Activated naive CD8-positive, alpha-beta T cell treated with anti-CD3 and anti-CD28 coated beads, Interleukin-2, amount 10 ng/mL, durations not matched to agents 7 days and 5 days (primary cell): ENCODE measurements at regions not wholly inside any gene's neighbourhood (a gene's known extent, or its start where the extent isn't known, plus 50 kb on each side); places are given as distances from the start of the nearest gene placed in this dataset.

Experiments
- ATAC-seq: fragments of 150-1000 bp; cut with Tn5 transposase; one replicate; pipeline ENCODE4 v1.10.0; 2021; ENCODE audit warnings: low read depth, moderate library complexity
- POLR2A ChIA-PET: fragments of 350-600 bp; sonication (Branson Sonifier 250); formaldehyde crosslinking; loops from one replicate; lab custom pipeline; 2021; ENCODE audit warnings: antibody characterized with exemption; lab: Charles Lee
- DNase-seq: peaks from one replicate; pipeline ENCODE4 v3.0.0; 2021
- H3K27ac Mint-ChIP-seq: one replicate; pipeline ENCODE4 v1.8.0; 2022; ENCODE audit warnings: mild to moderate bottlenecking, mixed read lengths
- H3K27me3 Mint-ChIP-seq: one replicate; pipeline ENCODE4 v1.8.0; 2022; ENCODE audit warnings: mild to moderate bottlenecking, moderate library complexity, mixed read lengths
- H3K36me3 Mint-ChIP-seq: one replicate; pipeline ENCODE4 v1.8.0; 2021; ENCODE audit warnings: mild to moderate bottlenecking, mixed read lengths
- H3K4me1 Mint-ChIP-seq: one replicate; pipeline ENCODE4 v1.8.0; 2021; ENCODE audit warnings: mixed read lengths
- H3K4me3 Mint-ChIP-seq: one replicate; pipeline ENCODE4 v1.8.0; 2022; ENCODE audit warnings: mild to moderate bottlenecking, moderate library complexity, mixed read lengths
- H3K9me3 Mint-ChIP-seq: one replicate; pipeline ENCODE4 v1.8.0; 2021; ENCODE audit warnings: mixed read lengths

DNA sequence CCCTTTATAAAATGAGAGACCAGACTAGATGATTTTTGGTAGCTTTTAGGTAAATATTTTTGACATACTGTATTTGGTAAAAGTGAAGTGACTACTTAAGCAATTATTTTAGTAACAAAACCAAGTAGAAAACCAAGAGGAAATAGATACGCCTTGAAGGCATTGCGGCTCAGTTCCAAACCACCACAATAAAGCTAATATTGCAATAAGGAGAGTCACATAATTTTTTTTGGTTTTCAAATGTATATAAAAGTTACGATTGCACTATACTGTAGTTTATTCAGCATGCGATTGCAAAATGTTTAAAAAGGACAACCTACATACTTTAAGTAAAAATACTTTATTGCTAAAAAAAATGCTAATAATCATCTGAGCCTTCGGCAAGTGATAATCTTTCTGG, 581.7 kb upstream of the POT1 start:
- Mint-ChIP-seq H3K4me3 (no peak overlapping the region), H3K27me3 (no peaks in the 10 kb centered on the region), H3K27ac (no peak overlapping the region), H3K36me3 (no peaks in the 10 kb centered on the region), H3K4me1 (no peaks in the 10 kb centered on the region), H3K9me3 (no peaks in the 10 kb centered on the region)
- POLR2A ChIA-PET = no interaction called here
- DNase-seq (no peak), ATAC-seq (no peak)

DNA sequence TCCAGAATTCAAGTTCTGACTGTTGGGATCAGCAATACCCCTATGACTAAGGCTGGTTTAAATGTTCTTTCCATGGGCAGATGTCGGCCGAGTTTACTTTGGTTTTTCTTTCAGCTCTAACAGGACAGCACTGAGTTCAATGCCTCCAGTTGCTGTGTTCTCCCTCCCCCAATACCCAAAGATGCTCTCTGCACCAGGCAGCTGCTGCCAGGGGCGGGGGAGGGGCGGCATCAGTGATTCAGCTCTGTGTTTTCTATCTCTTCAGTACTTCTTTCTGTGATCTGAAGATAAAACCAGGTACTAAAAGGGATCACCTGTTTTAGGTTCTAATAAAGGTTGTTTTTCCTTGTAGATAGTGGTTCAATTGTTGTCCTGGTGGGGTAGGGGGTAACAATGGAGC, 576.7 kb upstream of the POT1 start:
- no peaks in the 10 kb centered on the region for H3K27me3 Mint-ChIP-seq
- no peaks in the 10 kb centered on the region for H3K9me3 Mint-ChIP-seq
- H3K27ac Mint-ChIP-seq = no peak overlapping the region
- no peak for DNase-seq
- POLR2A ChIA-PET = no interaction called here
- ATAC-seq = no peak
- H3K4me3 Mint-ChIP-seq = no peak overlapping the region
- no peaks in the 10 kb centered on the region for H3K4me1 Mint-ChIP-seq
- H3K36me3 Mint-ChIP-seq = no peaks in the 10 kb centered on the region

DNA sequence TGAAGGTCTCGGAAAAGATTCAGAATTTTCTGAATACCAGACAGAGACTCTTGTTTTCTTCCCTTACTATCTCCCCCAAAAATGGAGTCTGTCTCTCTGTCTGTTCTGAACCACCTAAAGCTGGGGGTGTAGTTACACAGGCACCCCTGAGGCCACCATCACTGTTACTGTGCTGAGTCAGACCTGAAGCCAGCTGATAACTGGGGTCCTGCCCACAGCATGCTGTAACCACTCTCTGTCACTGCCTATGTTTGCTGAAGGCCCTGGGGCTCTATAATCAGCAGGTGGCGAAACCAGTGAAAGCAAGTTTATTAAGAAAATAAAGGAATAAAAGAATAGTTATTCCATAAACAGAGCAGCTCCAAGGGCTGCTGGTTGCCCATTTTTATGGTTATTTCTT, 575.2 kb upstream of the POT1 start:
- H3K27me3 Mint-ChIP-seq = no peaks in the 10 kb centered on the region
- H3K4me1 Mint-ChIP-seq = no peaks in the 10 kb centered on the region
- no peak overlapping the region for H3K27ac Mint-ChIP-seq
- H3K4me3 Mint-ChIP-seq = no peak overlapping the region
- no peaks in the 10 kb centered on the region for H3K9me3 Mint-ChIP-seq
- POLR2A ChIA-PET = no interaction called here
- DNase-seq (no peak), ATAC-seq (no peak)
- no peaks in the 10 kb centered on the region for H3K36me3 Mint-ChIP-seq

DNA sequence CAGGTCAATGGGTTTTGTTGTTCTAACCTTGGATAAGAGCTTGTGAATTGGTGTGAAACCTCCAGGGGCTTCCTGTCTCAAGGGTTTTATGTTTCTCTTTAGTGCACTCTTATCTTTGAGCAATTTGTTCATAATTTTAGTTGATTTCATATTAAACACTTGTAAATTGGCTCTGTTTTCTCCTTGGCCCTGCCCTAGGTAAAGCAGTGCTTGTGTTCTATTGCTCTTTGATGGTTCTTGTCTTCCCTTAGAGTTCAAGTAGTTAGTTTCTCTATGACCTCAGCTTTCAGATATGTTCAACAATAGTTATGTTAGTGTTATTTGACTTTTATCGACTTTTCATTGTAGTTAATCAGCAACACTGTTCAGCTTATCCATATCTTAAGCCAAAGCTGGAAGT, 566.4 kb upstream of the POT1 start:
- POLR2A ChIA-PET = no interaction called here
- Mint-ChIP-seq H3K27me3 (no peaks in the 10 kb centered on the region), H3K9me3 (no peaks in the 10 kb centered on the region), H3K27ac (no peak overlapping the region), H3K4me3 (no peak overlapping the region), H3K36me3 (no peaks in the 10 kb centered on the region), H3K4me1 (no peaks in the 10 kb centered on the region)
- ATAC-seq = no peak
- no peak for DNase-seq

DNA sequence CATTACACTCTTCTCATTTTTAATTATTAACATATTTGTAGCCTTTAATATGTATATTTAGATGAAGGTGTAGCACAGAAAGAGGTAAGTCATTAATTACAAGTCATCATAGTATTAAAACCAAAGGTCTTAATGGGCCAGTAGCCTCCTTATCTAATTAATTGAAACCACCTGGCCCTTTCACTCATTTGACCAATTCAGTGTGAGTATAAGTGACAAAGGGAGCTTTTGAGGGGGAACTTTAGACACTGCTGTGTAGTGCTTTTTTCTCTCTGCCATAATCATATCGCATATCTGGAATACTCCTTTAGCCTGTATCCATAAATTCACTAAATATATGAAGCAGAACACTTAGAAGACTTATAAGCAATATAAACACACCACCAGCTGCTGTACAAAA, 562.9 kb upstream of the POT1 start:
- H3K4me1 Mint-ChIP-seq = no peaks in the 10 kb centered on the region
- H3K27ac Mint-ChIP-seq = no peak overlapping the region
- H3K9me3 Mint-ChIP-seq = no peaks in the 10 kb centered on the region
- no peaks in the 10 kb centered on the region for H3K27me3 Mint-ChIP-seq
- H3K4me3 Mint-ChIP-seq = no peak overlapping the region
- DNase-seq = no peak
- H3K36me3 Mint-ChIP-seq = no peaks in the 10 kb centered on the region
- ATAC-seq = no peak
- POLR2A ChIA-PET = no interaction called here

DNA sequence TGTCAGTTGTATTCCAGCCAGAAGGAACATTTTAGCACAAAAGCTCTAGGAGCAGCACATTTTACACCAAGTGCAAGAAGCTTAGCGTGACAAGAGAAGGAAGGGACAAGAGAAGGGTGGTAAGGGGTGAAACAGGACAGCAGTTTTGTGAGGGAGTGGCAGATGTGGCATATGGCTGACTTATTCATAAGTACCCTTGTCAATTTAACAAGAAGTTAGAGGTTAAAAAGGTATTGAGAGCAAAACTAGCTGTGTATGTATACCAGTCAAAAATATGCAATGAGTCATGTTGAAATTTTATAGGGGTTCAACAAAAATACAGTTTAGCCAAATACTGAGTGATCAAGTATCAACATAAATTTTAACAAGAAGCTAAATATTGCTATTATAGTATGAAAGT, 561.5 kb upstream of the POT1 start:
- Mint-ChIP-seq H3K27me3 (no peaks in the 10 kb centered on the region), H3K27ac (no peak overlapping the region), H3K36me3 (no peaks in the 10 kb centered on the region), H3K4me1 (no peaks in the 10 kb centered on the region), H3K4me3 (no peak overlapping the region), H3K9me3 (no peaks in the 10 kb centered on the region)
- ATAC-seq = no peak
- POLR2A ChIA-PET = no interaction called here
- DNase-seq = no peak

DNA sequence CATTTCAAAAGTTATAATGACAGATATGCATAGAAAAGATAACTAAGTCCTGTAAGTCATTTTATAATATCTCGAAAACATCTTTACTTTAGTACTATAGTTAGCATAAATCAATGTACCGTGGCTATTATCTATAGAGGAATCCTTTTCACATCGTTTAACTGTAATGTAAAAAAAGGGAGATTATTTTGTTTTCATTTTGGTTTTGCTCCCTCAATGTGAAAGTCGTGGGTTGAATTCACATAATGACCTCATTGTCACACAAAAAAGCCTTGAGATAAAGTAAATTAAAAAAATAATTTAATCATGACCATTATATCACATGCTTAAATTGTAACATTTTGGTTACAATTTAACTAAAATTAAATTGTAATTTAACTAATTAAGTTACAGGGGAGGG, 560.5 kb upstream of the POT1 start:
- H3K9me3 Mint-ChIP-seq = no peaks in the 10 kb centered on the region
- no peak for ATAC-seq
- H3K27ac Mint-ChIP-seq = no peak overlapping the region
- DNase-seq = no peak
- H3K4me1 Mint-ChIP-seq = no peaks in the 10 kb centered on the region
- no peaks in the 10 kb centered on the region for H3K36me3 Mint-ChIP-seq
- no peaks in the 10 kb centered on the region for H3K27me3 Mint-ChIP-seq
- POLR2A ChIA-PET = no interaction called here
- H3K4me3 Mint-ChIP-seq = no peak overlapping the region

DNA sequence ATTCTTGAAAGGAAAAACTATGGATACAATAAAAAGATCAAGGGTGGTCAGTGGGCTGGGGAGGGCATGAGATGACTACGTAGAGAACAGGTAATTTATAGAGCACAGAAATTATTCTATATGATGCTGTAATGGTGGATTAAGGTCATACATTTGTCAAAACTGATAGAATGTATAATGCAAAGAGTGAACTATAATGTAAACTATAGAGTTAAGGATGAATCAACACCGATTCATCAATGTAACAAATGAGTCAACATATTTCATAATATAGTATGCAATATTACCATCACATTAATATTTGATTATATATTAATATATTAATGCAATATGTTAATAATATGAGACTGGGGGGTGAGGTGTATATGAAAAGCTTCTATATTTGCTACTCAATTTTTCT, 555.6 kb upstream of the POT1 start:
- Mint-ChIP-seq H3K27me3 (no peaks in the 10 kb centered on the region), H3K4me3 (no peak overlapping the region), H3K9me3 (no peaks in the 10 kb centered on the region), H3K4me1 (no peaks in the 10 kb centered on the region), H3K36me3 (no peaks in the 10 kb centered on the region), H3K27ac (no peak overlapping the region)
- POLR2A ChIA-PET = no interaction called here
- ATAC-seq (no peak), DNase-seq (no peak)

DNA sequence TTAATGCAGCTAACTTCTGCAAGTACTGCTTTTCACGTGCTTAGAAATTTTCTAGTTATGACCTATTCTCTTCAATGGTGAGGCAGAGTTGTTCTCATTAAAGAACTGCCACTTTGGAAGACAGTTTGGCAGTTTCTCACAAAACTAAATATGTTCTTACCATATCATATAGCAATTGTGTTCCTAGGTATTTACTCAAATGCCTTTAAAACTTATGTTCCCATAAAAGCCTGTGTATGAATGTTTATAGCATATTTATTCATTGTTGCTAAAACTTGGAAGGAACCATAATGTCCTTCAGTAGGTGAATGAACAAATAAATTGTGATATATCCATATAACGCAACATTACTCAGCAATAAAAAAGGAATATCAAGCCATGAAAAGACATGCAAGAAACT, 555.1 kb upstream of the POT1 start:
- H3K4me1 Mint-ChIP-seq = no peaks in the 10 kb centered on the region
- no peaks in the 10 kb centered on the region for H3K36me3 Mint-ChIP-seq
- POLR2A ChIA-PET = no interaction called here
- H3K27me3 Mint-ChIP-seq = no peaks in the 10 kb centered on the region
- ATAC-seq (no peak), DNase-seq (no peak)
- H3K9me3 Mint-ChIP-seq = no peaks in the 10 kb centered on the region
- H3K27ac Mint-ChIP-seq = no peak overlapping the region
- H3K4me3 Mint-ChIP-seq = no peak overlapping the region

DNA sequence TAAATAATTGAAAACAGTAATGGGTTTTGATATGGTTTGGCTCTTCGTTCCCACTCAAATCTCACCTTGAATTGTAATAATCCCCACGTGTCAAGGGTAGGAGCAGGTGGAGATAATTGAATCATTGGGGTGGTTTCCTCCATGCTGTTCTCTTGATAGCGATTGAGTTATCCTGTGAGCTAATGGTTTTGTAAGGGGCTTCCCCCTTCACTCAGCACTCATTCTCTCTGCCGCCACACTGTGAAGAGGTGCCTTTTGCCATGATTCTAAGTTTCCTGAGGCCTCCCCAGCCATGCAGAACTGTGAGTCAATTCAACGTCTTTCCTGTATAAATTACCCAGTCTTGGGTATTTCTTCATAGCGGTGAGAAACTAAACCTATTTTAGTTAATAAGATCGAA, 551.7 kb upstream of the POT1 start:
- Mint-ChIP-seq H3K27ac (no peak overlapping the region), H3K9me3 (no peaks in the 10 kb centered on the region), H3K36me3 (no peaks in the 10 kb centered on the region), H3K4me3 (no peak overlapping the region), H3K4me1 (no peaks in the 10 kb centered on the region), H3K27me3 (no peaks in the 10 kb centered on the region)
- ATAC-seq = no peak
- DNase-seq = no peak
- POLR2A ChIA-PET = no interaction called here

DNA sequence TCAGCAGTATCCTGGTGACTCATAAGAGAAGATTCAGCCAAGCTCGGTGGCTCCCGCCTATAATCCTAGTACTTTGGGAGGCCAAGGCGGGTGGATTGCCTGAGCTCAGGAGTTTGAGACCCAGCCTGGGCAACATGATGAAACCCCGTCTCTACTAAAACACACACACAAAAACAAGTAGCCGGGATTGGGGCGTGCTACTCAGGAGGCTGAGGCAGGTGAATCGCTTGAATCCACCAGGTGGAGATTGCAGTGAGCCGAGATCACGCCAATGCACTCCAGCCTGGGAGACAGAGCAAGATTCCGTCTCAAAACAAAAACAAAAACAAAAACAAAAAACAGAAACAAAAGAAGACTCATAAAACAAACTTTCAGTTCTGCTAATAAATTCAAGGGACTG, 551.1 kb upstream of the POT1 start:
- Mint-ChIP-seq H3K27me3 (no peaks in the 10 kb centered on the region), H3K9me3 (no peaks in the 10 kb centered on the region), H3K4me1 (no peaks in the 10 kb centered on the region), H3K27ac (no peak overlapping the region), H3K4me3 (no peak overlapping the region), H3K36me3 (no peaks in the 10 kb centered on the region)
- no peak for DNase-seq
- no peak for ATAC-seq
- POLR2A ChIA-PET = no interaction called here

DNA sequence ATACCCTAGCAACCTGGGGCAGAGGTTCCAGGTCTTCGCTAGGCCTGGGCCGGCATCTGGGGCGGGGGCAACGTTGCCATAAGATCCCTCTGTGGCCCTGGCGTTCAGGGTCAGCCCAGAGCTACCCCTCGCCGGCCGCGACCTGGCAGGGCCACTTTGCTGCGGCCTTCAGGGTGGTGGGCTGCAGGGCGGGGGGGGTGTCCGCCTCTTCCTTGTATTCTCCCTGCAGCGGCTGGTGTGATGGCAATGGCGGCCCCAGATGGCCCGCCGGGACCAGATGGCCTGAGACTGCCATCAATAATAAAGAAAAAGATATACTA, 539.2 kb upstream of the POT1 start:
- no peaks in the 10 kb centered on the region for H3K4me1 Mint-ChIP-seq
- no peak overlapping the region for H3K4me3 Mint-ChIP-seq
- ATAC-seq (no peak), DNase-seq (no peak)
- POLR2A ChIA-PET = no interaction called here
- H3K36me3 Mint-ChIP-seq = no peaks in the 10 kb centered on the region
- no peaks in the 10 kb centered on the region for H3K9me3 Mint-ChIP-seq
- H3K27ac Mint-ChIP-seq = no peak overlapping the region
- H3K27me3 Mint-ChIP-seq = no peaks in the 10 kb centered on the region

DNA sequence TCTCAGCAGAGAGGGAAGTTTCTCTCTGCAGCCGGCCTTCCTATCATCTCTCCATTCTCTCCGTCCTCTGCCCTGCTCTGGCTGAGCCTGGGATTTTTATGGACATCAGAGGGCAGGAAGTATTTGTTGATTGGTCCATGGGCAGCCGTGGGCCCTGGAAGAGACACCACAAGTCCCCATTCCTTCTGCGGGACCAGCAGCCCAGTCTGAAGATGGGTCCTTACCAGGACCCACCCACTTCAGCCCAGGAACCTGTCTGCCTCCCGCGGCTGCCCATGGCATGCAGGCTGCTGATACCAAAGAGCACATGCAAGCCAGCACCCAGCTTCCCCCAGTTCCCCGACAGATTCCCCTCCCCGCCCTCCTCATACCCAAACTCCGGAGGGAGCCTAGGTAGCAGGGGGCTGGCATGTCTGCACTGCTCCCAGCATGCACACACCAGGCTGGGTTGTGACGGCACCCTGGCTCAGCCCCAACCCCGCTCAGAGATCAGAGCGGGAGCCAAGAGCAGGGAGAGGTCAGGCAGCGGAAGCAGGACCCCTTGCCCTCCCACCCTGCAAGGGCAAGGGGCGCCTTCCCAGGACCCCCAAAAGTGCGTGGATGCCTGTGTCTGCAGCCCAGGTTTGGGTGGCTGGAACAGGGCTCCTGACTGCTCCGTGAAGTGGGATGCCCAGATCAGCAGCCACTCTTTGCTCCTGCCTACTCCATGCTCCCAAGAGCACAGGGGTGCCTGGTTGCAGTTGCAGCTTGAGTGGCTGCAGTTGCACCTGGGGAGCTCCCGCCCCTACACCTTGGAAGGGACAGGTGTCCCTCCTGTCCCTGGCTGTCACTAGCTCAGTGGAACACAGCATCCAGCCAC, 538.6 kb upstream of the POT1 start:
- Mint-ChIP-seq H3K27me3 (no peaks in the 10 kb centered on the region), H3K4me1 (no peaks in the 10 kb centered on the region), H3K36me3 (no peaks in the 10 kb centered on the region), H3K4me3 (no peak overlapping the region), H3K27ac (no peak overlapping the region), H3K9me3 (peaks cover 2% of the 10 kb centered on the region)
- POLR2A ChIA-PET = no interaction called here
- ATAC-seq (no peak), DNase-seq (no peak)

DNA sequence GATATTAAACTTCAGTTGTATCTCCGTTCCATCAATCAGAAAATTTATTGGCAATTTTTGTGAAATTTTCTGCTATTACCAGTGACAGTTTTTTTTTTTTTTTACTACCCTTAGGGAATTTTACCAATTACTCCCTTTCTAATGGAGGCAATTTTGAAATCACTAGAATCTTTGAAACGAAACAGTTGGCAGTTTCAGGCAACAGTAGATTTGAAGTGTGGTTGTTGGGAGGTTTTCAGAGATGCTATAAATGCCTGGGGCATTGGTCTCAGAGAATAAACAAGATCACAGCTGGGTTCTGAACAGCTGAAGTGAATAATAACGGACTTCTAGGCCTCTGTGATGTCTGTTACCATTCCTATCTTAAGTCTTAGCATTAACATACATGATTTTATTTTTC, 535.9 kb upstream of the POT1 start:
- DNase-seq (no peak), ATAC-seq (no peak)
- H3K36me3 Mint-ChIP-seq = no peaks in the 10 kb centered on the region
- no peak overlapping the region for H3K27ac Mint-ChIP-seq
- H3K27me3 Mint-ChIP-seq = no peaks in the 10 kb centered on the region
- H3K4me1 Mint-ChIP-seq = no peaks in the 10 kb centered on the region
- POLR2A ChIA-PET = no interaction called here
- no peak overlapping the region for H3K4me3 Mint-ChIP-seq
- H3K9me3 Mint-ChIP-seq = peaks cover 2% of the 10 kb centered on the region

DNA sequence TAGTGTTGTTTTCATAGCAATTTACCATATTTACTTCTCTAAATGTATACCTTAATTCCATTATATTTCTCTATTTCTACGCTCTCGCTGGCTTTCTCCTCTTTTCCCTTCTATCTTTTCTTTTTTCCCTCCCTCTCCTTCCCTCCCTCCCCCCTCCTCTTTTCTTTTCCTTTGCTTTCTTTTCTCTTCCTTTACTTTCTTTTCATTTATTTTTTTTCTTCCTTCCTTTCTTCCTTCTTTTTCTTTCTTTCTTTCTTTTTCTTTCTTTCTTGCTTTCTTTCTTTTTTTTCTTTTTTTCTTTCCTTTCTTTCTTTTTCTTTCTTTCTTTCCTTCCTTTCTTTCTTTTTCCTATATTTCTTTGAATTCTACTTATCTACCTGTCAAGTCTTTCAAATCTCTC, 533.0 kb upstream of the POT1 start:
- Mint-ChIP-seq H3K27me3 (no peaks in the 10 kb centered on the region), H3K36me3 (no peaks in the 10 kb centered on the region), H3K27ac (no peak overlapping the region), H3K4me3 (no peak overlapping the region), H3K9me3 (peaks cover 5% of the 10 kb centered on the region), H3K4me1 (no peaks in the 10 kb centered on the region)
- DNase-seq (no peak), ATAC-seq (no peak)
- POLR2A ChIA-PET = no interaction called here
